Kidney epithelial cell (primary cell): ENCODE measurements at regions not wholly inside any gene's neighbourhood (a gene's known extent, or its start where the extent isn't known, plus 50 kb on each side); places are given as distances from the start of the nearest gene placed in this dataset.

Experiments
- DNase-seq: peaks from one replicate; pipeline ENCODE4 v3.0.0-alpha.2; 2010; ENCODE audit warnings: low read depth
- H3K27me3 ChIP-seq: 2 replicates; pipeline ENCODE4 v1.6.0; 2011; ENCODE audit warnings: low read length; ENCODE audit not compliant: control insufficient read depth, insufficient read depth
- H3K36me3 ChIP-seq: 2 replicates; pipeline ENCODE4 v1.5.1; 2011; ENCODE audit warnings: low read length; ENCODE audit not compliant: control insufficient read depth, insufficient read depth
- H3K4me3 ChIP-seq: 2 replicates; pipeline ENCODE4 v1.5.1; 2011; ENCODE audit warnings: low read depth, mild to moderate bottlenecking, control low read depth, low read length
- TF ChIP-seq, protein P1 (sequence below): IDR thresholded peaks from 2 replicates; pipeline ENCODE4 v1.5.1; 2011; ENCODE audit warnings: mild to moderate bottlenecking, moderate library complexity, low read length, control low read depth, inconsistent platforms; ENCODE audit not compliant: insufficient read depth, poor library complexity, severe bottlenecking

DNA sequence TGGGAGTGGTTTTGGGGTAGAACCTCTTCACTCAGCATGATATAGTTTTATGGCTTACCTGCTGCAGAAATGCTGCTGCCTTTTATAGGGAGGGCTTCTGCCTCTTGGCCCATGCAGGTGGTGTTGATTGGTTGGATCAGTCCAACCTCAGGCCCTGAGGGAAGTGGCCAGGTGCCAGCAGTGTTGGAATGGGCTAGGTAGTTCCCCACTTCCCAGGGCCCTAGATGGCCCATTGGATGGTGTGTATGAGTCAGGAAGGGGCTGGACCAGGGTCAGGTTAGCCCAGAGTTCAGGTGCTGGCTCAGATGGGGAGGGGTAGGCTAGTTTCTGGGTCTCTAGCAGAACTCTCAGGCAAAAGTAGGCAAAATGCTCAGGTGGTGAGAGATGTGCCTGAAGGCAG, 455.5 kb downstream of the CCSER2 start:
- no peak overlapping the region for H3K4me3 ChIP-seq
- H3K36me3 ChIP-seq, result no peaks in the 10 kb centered on the region
- TF ChIP-seq, protein P1, sequence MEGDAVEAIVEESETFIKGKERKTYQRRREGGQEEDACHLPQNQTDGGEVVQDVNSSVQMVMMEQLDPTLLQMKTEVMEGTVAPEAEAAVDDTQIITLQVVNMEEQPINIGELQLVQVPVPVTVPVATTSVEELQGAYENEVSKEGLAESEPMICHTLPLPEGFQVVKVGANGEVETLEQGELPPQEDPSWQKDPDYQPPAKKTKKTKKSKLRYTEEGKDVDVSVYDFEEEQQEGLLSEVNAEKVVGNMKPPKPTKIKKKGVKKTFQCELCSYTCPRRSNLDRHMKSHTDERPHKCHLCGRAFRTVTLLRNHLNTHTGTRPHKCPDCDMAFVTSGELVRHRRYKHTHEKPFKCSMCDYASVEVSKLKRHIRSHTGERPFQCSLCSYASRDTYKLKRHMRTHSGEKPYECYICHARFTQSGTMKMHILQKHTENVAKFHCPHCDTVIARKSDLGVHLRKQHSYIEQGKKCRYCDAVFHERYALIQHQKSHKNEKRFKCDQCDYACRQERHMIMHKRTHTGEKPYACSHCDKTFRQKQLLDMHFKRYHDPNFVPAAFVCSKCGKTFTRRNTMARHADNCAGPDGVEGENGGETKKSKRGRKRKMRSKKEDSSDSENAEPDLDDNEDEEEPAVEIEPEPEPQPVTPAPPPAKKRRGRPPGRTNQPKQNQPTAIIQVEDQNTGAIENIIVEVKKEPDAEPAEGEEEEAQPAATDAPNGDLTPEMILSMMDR, result no peak
- H3K27me3 ChIP-seq, result no peaks in the 10 kb centered on the region
- DNase-seq, result no peak

DNA sequence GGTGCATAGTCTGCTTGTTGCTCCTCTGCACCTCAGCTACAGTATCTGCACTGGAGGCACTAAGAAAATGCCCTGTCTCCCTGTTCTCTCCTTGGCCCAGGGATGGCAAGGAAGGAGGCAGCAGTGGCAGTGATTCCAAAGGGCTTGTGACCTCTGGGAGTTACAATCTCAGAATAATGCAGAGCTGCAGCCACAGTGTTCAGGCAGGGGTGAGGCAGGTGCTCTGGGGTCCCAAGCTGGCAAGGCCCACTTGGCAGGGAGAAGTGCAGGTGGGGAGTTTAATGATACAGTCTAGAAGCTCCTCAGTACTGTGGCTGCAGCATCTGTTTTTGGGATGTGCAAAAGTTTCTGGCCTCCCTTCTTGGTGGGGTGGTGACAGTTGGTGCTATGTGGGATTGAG, 456.4 kb downstream of the CCSER2 start:
- Histone ChIP-seq H3K4me3 (no peak overlapping the region), H3K27me3 (no peaks in the 10 kb centered on the region), H3K36me3 (no peaks in the 10 kb centered on the region)
- no peak for DNase-seq
- TF ChIP-seq, protein P1, result no peak

GRCh38 chr10:84789026-84789425, 460.6 kb downstream of the CCSER2 start:
- H3K27me3 ChIP-seq, result no peaks in the 10 kb centered on the region
- no peak overlapping the region for H3K4me3 ChIP-seq
- TF ChIP-seq, protein P1, result no peak
- H3K36me3 ChIP-seq, result no peaks in the 10 kb centered on the region
- DNase-seq, result no peak

DNA sequence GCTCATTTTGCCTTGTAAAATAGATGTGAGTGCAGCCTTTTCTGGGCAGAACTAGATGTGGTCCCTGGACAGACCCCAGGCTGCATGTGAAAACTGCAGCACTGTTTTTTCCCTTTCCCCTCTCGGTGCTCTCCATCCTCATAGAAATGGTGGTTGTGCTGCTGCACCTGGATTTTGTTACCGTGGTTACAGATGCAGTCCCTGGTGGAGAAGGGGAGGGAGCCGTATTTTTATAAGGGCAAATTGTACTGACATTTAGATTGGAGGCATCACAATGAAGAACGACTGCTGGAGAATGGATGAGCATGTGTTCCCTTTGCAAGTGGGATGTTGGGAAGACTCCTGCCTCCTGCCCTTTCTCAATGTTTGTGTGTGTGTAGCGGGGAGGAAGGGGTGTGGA, 469.9 kb downstream of the CCSER2 start:
- TF ChIP-seq, protein P1, result no peak
- Histone ChIP-seq H3K27me3 (no peaks in the 10 kb centered on the region), H3K4me3 (no peak overlapping the region), H3K36me3 (no peaks in the 10 kb centered on the region)
- no peak for DNase-seq

DNA sequence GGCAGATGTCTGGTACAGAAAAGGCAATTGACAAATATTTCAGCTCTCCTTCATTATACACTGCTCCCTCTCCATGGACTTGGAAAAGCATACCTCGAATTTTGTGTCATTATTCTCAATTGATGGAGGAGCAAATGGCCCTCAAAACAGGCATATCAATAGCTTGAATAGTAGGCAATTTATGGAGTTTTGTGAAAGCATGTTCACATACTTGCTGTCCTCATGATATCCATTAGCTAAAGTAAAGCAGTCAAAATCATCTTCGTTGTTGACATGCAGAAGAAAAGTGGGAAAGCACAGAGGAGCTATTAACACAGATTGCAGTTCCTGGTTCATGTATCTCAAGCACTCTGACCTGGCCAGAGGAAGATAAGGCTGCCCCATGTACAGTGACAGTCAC, 472.8 kb downstream of the CCSER2 start:
- Histone ChIP-seq H3K4me3 (no peak overlapping the region), H3K27me3 (no peaks in the 10 kb centered on the region), H3K36me3 (no peaks in the 10 kb centered on the region)
- TF ChIP-seq, protein P1, result no peak
- no peak for DNase-seq

GRCh38 chr10:84801916-84802315, 473.5 kb downstream of the CCSER2 start:
- H3K4me3 ChIP-seq, result no peak overlapping the region
- H3K27me3 ChIP-seq, result no peaks in the 10 kb centered on the region
- H3K36me3 ChIP-seq, result no peaks in the 10 kb centered on the region
- no peak for DNase-seq
- TF ChIP-seq, protein P1, result no peak
